Smooth muscle cell (in vitro differentiated cells): ENCODE measurements at regions not wholly inside any gene's neighbourhood (a gene's known extent, or its start where the extent isn't known, plus 50 kb on each side); places are given as distances from the start of the nearest gene placed in this dataset.

Experiments
- DNase-seq: peaks from one replicate; lab custom pipeline; 2025; ENCODE audit not compliant: unreplicated experiment; lab: John Stamatoyannopoulos, UW
- H2AFZ ChIP-seq: fragments of 200-600 bp; sonication (generic); 2 replicates; pipeline ENCODE4 v1.6.0; 2016; ENCODE audit warnings: antibody characterized with exemption, low read depth, mild to moderate bottlenecking
- H3F3A ChIP-seq: fragments of 200-600 bp; sonication (generic); 2 replicates; pipeline ENCODE4 v1.6.0; 2017; ENCODE audit warnings: antibody characterized with exemption, low read depth
- H3K27ac ChIP-seq: fragments of 200-600 bp; sonication (generic); 2 replicates; pipeline ENCODE4 v1.5.1; 2016; ENCODE audit warnings: low read depth, mild to moderate bottlenecking
- H3K27me3 ChIP-seq: fragments of 200-600 bp; sonication (generic); 2 replicates; pipeline ENCODE4 v1.6.1; 2016; ENCODE audit warnings: low read depth, mild to moderate bottlenecking
- H3K36me3 ChIP-seq: fragments of 200-600 bp; sonication (generic); 2 replicates; pipeline ENCODE4 v1.5.1; 2016; ENCODE audit warnings: low read depth
- H3K4me1 ChIP-seq: fragments of 200-600 bp; sonication (generic); 2 replicates; pipeline ENCODE4 v1.5.1; 2016; ENCODE audit warnings: low read depth
- H3K4me2 ChIP-seq: fragments of 200-600 bp; sonication (generic); 2 replicates; pipeline ENCODE4 v1.6.0; 2016; ENCODE audit warnings: mild to moderate bottlenecking
- H3K4me3 ChIP-seq: fragments of 200-600 bp; sonication (generic); 2 replicates; pipeline ENCODE4 v1.5.1; 2016; ENCODE audit warnings: mild to moderate bottlenecking
- H3K79me2 ChIP-seq: fragments of 200-600 bp; sonication (generic); 2 replicates; pipeline ENCODE4 v1.6.0; 2016; ENCODE audit warnings: low read depth, mild to moderate bottlenecking
- H3K9ac ChIP-seq: fragments of 200-600 bp; sonication (generic); 2 replicates; pipeline ENCODE4 v1.6.0; 2016; ENCODE audit warnings: low read depth
- H3K9me3 ChIP-seq: fragments of 200-600 bp; sonication (generic); replicated peaks from 2 replicates; pipeline ENCODE4 v1.5.1; 2016; ENCODE audit warnings: low read depth
- H4K20me1 ChIP-seq: fragments of 200-600 bp; sonication (generic); 2 replicates; pipeline ENCODE4 v1.6.0; 2016; ENCODE audit warnings: low read depth
- CTCF ChIP-seq: fragments of 200-600 bp; sonication (generic); IDR thresholded peaks from 2 replicates; pipeline ENCODE4 v1.5.1; 2017; ENCODE audit warnings: borderline replicate concordance, mild to moderate bottlenecking, antibody characterized with exemption; ENCODE audit not compliant: insufficient read depth, poor library complexity, severe bottlenecking
- WGBS: methylation state at CpG from one replicate; pipeline ENCODE4 v1.1.7; 2016; ENCODE audit warnings: low lambda C conversion rate; 5-methylcytosine and 5-hydroxymethylcytosine counted together

GRCh38 chr22:49052560-49052959 is 775.1 kb downstream of the BRD1 start:
- Histone ChIP-seq H3K79me2 (no peaks in the 10 kb centered on the region), H3K27me3 (peaks cover 19% of the 10 kb centered on the region), H3K4me2 (peak overlapping the region; percentile 48), H3K27ac (no peak overlapping the region), H3K4me1 (no peaks in the 10 kb centered on the region), H4K20me1 (no peaks in the 10 kb centered on the region), H3K9ac (no peak overlapping the region), H3K9me3 (no peaks in the 10 kb centered on the region), H3F3A (no peaks in the 10 kb centered on the region), H2AFZ (no peak overlapping the region), H3K36me3 (no peaks in the 10 kb centered on the region), H3K4me3 (peak overlapping the region; percentile 18)
- 66% methylated on average over 12 of the region's 12 CpGs for WGBS
- no peak for DNase-seq
- no peak for TF ChIP-seq CTCF

- TF ChIP-seq CTCF, result no peak
- Histone ChIP-seq H3K4me3 (peak overlapping the region; percentile 18), H2AFZ (no peak overlapping the region), H3K4me1 (no peaks in the 10 kb centered on the region), H3K9me3 (no peaks in the 10 kb centered on the region), H4K20me1 (no peaks in the 10 kb centered on the region), H3F3A (no peaks in the 10 kb centered on the region), H3K79me2 (no peaks in the 10 kb centered on the region), H3K4me2 (peak overlapping the region; percentile 48), H3K27me3 (peaks cover 19% of the 10 kb centered on the region), H3K9ac (no peak overlapping the region), H3K27ac (no peak overlapping the region), H3K36me3 (no peaks in the 10 kb centered on the region)
- DNase-seq, result no peak
- 82% methylated on average over 35 of the region's 36 CpGs for WGBS
Observed at GRCh38 chr22:49052023-49052538, 775.6 kb downstream of the BRD1 start.

GRCh38 chr22:49051491-49052022 is 776.1 kb downstream of the BRD1 start:
- H3F3A ChIP-seq, result no peaks in the 10 kb centered on the region
- TF ChIP-seq CTCF, result no peak
- no peaks in the 10 kb centered on the region for H3K9me3 ChIP-seq
- H3K4me2 ChIP-seq, result no peak overlapping the region
- H3K4me3 ChIP-seq, result peak overlapping the region; percentile 18
- H3K4me1 ChIP-seq, result no peaks in the 10 kb centered on the region
- peaks cover 19% of the 10 kb centered on the region for H3K27me3 ChIP-seq
- no peaks in the 10 kb centered on the region for H3K36me3 ChIP-seq
- WGBS, result 92% methylated on average over 31 of the region's 31 CpGs
- DNase-seq, result no peak
- no peaks in the 10 kb centered on the region for H4K20me1 ChIP-seq
- H2AFZ ChIP-seq, result no peak overlapping the region
- no peak overlapping the region for H3K27ac ChIP-seq
- H3K79me2 ChIP-seq, result no peaks in the 10 kb centered on the region
- H3K9ac ChIP-seq, result no peak overlapping the region

- Histone ChIP-seq H3K27ac (no peak overlapping the region), H2AFZ (no peak overlapping the region), H3K27me3 (peaks cover 20% of the 10 kb centered on the region), H3K36me3 (no peaks in the 10 kb centered on the region), H4K20me1 (no peaks in the 10 kb centered on the region), H3K4me1 (no peaks in the 10 kb centered on the region), H3K9me3 (no peaks in the 10 kb centered on the region), H3K4me3 (no peak overlapping the region), H3K9ac (no peak overlapping the region), H3K79me2 (no peaks in the 10 kb centered on the region), H3F3A (no peaks in the 10 kb centered on the region), H3K4me2 (no peak overlapping the region)
- TF ChIP-seq CTCF, result no peak
- WGBS, result 92% methylated on average over 12 of the region's 12 CpGs
- DNase-seq, result no peak
Observed at GRCh38 chr22:49049691-49050090, 778.0 kb downstream of the BRD1 start.
